Transverse colon (tissue), 3 donors: ENCODE measurements at regions not wholly inside any gene's neighbourhood (a gene's known extent, or its start where the extent isn't known, plus 50 kb on each side); places are given as distances from the start of the nearest gene placed in this dataset.

Experiments
- CTCF ChIP-seq, 5 experiments: fragments of 200-600 bp in 3 of 5; fragments of 450-650 bp in 2 of 5; sonication (generic) in 3 of 5; IDR thresholded peaks; 1 replicate in 2 of 5; 2 replicates in 3 of 5; pipeline ENCODE4 v1.5.1; 2016 to 2017; ENCODE audit warnings: antibody characterized with exemption in 5 of 5, inconsistent platforms in 3 of 5, mild to moderate bottlenecking in 2 of 5, moderate library complexity in 1 of 5
- EP300 ChIP-seq: sonication (generic); formaldehyde crosslinking; IDR thresholded peaks from one replicate; pipeline ENCODE4 v1.6.1; 2017; ENCODE audit warnings: antibody characterized with exemption, low read depth
- POLR2A ChIP-seq: fragments of 450-650 bp; IDR thresholded peaks from one replicate; pipeline ENCODE4 v1.6.1; 2016; ENCODE audit warnings: antibody characterized with exemption, mild to moderate bottlenecking, moderate library complexity

GRCh38 chr9:87818308-87818707 lies 64.4 kb upstream of the SPATA31E1 start:
- TF ChIP-seq CTCF (IDR thresholded peaks at IDR 0.05): no peak
- TF ChIP-seq EP300: no peak
- no peak for TF ChIP-seq POLR2A
